ENCODE measurements at regions not wholly inside any gene's neighbourhood (a gene's known extent, or its start where the extent isn't known, plus 50 kb on each side); places are given as distances from the start of the nearest gene placed in this dataset. TPM values are rescaled to one million over a fixed set of nuclear protein-coding genes. Genes with fewer than 3 reads are reported as not detected.

- Histone ChIP-seq H3K9me3 (ENCODE audit: low read depth, low read length) (no peaks in the 10 kb centered on the region), H3K4me2 (ENCODE audit: insufficient read depth, low read length) (no peak overlapping the region), H3K27ac (ENCODE audit: low read depth, low read length) (no peak overlapping the region), H3K27me3 (ENCODE audit: insufficient read depth, low read length) (no peaks in the 10 kb centered on the region), H3K79me2 (ENCODE audit: insufficient read depth, low read length) (no peaks in the 10 kb centered on the region), H3K4me3 (ENCODE audit: insufficient read depth, low read length) (no peak overlapping the region), H3K36me3 (ENCODE audit: insufficient read depth, low read length) (no peaks in the 10 kb centered on the region), H4K20me1 (ENCODE audit: insufficient read depth, low read length) (no peaks in the 10 kb centered on the region), H2AFZ (ENCODE audit: low read length) (peak overlapping the region; percentile 35), H3K4me1 (ENCODE audit: insufficient read depth, low read length) (peaks cover 7% of the 10 kb centered on the region)
- no peak for DNase-seq (ENCODE audit: insufficient read length, low spot score, missing footprints)
- TF ChIP-seq CTCF (IDR thresholded peaks at IDR 0.05; ENCODE audit: extremely low read depth, low read depth, low read length) = no peak
Measured at GRCh38 chr3:98952404-98952803, 50.9 kb upstream of the DCBLD2 start.

Small RNA genes lying in the stretch of these regions (small RNA-seq; reads per million reads assigned to genes)
- not detected for gene AC107297.1
- gene RF00066 = not detected

All from osteoblast (primary cell).